ENCODE measurements at regions not wholly inside any gene's neighbourhood (a gene's known extent, or its start where the extent isn't known, plus 50 kb on each side); places are given as distances from the start of the nearest gene placed in this dataset.

- TF ChIP-seq, protein P1, sequence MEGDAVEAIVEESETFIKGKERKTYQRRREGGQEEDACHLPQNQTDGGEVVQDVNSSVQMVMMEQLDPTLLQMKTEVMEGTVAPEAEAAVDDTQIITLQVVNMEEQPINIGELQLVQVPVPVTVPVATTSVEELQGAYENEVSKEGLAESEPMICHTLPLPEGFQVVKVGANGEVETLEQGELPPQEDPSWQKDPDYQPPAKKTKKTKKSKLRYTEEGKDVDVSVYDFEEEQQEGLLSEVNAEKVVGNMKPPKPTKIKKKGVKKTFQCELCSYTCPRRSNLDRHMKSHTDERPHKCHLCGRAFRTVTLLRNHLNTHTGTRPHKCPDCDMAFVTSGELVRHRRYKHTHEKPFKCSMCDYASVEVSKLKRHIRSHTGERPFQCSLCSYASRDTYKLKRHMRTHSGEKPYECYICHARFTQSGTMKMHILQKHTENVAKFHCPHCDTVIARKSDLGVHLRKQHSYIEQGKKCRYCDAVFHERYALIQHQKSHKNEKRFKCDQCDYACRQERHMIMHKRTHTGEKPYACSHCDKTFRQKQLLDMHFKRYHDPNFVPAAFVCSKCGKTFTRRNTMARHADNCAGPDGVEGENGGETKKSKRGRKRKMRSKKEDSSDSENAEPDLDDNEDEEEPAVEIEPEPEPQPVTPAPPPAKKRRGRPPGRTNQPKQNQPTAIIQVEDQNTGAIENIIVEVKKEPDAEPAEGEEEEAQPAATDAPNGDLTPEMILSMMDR (IDR thresholded peaks at IDR 0.05; ENCODE audit: insufficient read depth, low read length, poor library complexity, severe bottlenecking), result no peak
- no peak for TF ChIP-seq EZH2phosphoT487 (conservative IDR thresholded peaks at IDR 0.05; ENCODE audit: low read length)
These were observed 377.9 kb downstream of the ARL6IP6 start for GRCh38 chr2:153096272-153096671.

Data from SU-DHL-6 (cell line).